ENCODE measurements at regions not wholly inside any gene's neighbourhood (a gene's known extent, or its start where the extent isn't known, plus 50 kb on each side); places are given as distances from the start of the nearest gene placed in this dataset.

DNA sequence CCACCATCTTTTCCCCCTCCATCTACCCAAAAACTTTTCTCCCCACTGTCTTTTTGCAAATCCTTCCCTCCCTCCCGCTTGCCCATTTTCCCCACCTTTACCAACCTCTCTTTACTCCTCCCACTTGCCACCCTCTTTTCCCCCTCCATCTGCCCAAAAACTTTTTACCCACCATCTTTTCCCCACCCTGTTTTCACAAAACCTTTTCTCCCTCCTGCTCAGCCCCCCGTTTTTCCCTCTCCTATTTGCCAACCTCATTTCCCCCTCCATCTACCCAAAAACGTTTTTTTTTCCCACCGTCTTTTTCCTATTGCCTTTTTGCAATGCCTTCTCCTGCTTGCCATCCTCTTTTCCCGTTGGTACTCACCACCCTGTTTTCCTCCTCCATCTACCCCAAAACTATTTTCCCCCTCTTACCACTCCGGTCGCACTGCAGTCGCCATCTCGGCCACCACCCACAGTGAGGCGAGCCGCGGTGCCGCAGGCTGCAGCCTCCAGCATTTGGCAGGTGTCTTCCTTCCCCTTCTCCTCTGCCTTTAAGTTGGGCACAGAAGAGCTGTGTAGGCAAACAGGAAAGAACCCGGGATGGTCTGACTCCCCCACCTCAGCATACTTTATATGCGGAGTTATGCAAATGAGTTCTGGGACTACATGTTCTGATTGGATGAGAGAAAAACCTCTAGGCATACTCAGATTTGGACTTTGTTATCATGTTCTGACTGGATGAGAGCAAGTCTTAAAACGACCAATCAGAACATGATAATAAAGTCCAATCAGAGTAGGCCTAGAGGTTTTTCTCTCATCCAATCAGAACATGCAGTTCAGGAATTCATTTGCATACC, 121.2 kb upstream of the VPREB1 start:
- TF ChIP-seq, protein P1, sequence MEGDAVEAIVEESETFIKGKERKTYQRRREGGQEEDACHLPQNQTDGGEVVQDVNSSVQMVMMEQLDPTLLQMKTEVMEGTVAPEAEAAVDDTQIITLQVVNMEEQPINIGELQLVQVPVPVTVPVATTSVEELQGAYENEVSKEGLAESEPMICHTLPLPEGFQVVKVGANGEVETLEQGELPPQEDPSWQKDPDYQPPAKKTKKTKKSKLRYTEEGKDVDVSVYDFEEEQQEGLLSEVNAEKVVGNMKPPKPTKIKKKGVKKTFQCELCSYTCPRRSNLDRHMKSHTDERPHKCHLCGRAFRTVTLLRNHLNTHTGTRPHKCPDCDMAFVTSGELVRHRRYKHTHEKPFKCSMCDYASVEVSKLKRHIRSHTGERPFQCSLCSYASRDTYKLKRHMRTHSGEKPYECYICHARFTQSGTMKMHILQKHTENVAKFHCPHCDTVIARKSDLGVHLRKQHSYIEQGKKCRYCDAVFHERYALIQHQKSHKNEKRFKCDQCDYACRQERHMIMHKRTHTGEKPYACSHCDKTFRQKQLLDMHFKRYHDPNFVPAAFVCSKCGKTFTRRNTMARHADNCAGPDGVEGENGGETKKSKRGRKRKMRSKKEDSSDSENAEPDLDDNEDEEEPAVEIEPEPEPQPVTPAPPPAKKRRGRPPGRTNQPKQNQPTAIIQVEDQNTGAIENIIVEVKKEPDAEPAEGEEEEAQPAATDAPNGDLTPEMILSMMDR (IDR thresholded peaks at IDR 0.05), result no peak
- TF ChIP-seq POLR2A (IDR thresholded peaks at IDR 0.05), result no peak

Data from vagina (tissue), 2 donors.